ENCODE measurements at regions not wholly inside any gene's neighbourhood (a gene's known extent, or its start where the extent isn't known, plus 50 kb on each side); places are given as distances from the start of the nearest gene placed in this dataset.
"Not testable (repeated sequence)": the region's sequence is repeated elsewhere in the genome, so short reads cannot be mapped to it uniquely, and the experiment has no call there.

GRCh38 chr3:6471744-6472143 is 389.2 kb upstream of the GRM7 start:
- no peak for DNase-seq

- not testable (repeated sequence) for DNase-seq
Observed at GRCh38 chr3:6490487-6491327, 370.2 kb upstream of the GRM7 start.

- DNase-seq = no peak
Observed at GRCh38 chr3:6491768-6492167, 369.1 kb upstream of the GRM7 start.

- DNase-seq = no peak
Observed at GRCh38 chr3:6492306-6492705, 368.6 kb upstream of the GRM7 start.

- not testable (repeated sequence) for DNase-seq
Observed at GRCh38 chr3:6498944-6499343, 362.0 kb upstream of the GRM7 start.

- no peak for DNase-seq
Observed at GRCh38 chr3:6504347-6504746, 356.6 kb upstream of the GRM7 start.

GRCh38 chr3:6504834-6505233 is 356.1 kb upstream of the GRM7 start:
- DNase-seq = no peak

GRCh38 chr3:6508410-6508759 is 352.5 kb upstream of the GRM7 start:
- no peak for DNase-seq

- no peak for DNase-seq
Observed at GRCh38 chr3:6509576-6509975, 351.3 kb upstream of the GRM7 start.

GRCh38 chr3:6510713-6511112 is 350.2 kb upstream of the GRM7 start:
- DNase-seq = no peak

- no peak for DNase-seq
Observed at GRCh38 chr3:6512172-6512800, 348.6 kb upstream of the GRM7 start.

GRCh38 chr3:6516143-6516542 is 344.8 kb upstream of the GRM7 start:
- no peak for DNase-seq

GRCh38 chr3:6516694-6517093 is 344.2 kb upstream of the GRM7 start:
- DNase-seq = no peak

GRCh38 chr3:6518709-6519345 is 342.1 kb upstream of the GRM7 start:
- DNase-seq = no peak

GRCh38 chr3:6521369-6522113 is 339.4 kb upstream of the GRM7 start:
- no peak for DNase-seq

- DNase-seq = no peak
Observed at GRCh38 chr3:6522191-6522590, 338.7 kb upstream of the GRM7 start.

- no peak for DNase-seq
Observed at GRCh38 chr3:6523043-6523442, 337.9 kb upstream of the GRM7 start.

GRCh38 chr3:6524479-6524878 is 336.4 kb upstream of the GRM7 start:
- DNase-seq = no peak

- no peak for DNase-seq
Observed at GRCh38 chr3:6526321-6526720, 334.6 kb upstream of the GRM7 start.

- no peak for DNase-seq
Observed at GRCh38 chr3:6526861-6527260, 334.1 kb upstream of the GRM7 start.

GRCh38 chr3:6528951-6529350 is 332.0 kb upstream of the GRM7 start:
- no peak for DNase-seq

GRCh38 chr3:6531153-6531552 is 329.8 kb upstream of the GRM7 start:
- DNase-seq = no peak

- no peak for DNase-seq
Observed at GRCh38 chr3:6532101-6532500, 328.8 kb upstream of the GRM7 start.

Data from midbrain (tissue), 1 donor.